ENCODE measurements at regions not wholly inside any gene's neighbourhood (a gene's known extent, or its start where the extent isn't known, plus 50 kb on each side); places are given as distances from the start of the nearest gene placed in this dataset.

GRCh38 chr5:15286650-15287049 lies 213.3 kb upstream of the FBXL7 start:
- Histone ChIP-seq H2BK15ac (ENCODE audit: low read length) (no peak overlapping the region), H3K27me3 (replicated peaks in 1 of 4; ENCODE audit: control insufficient read depth in 3 of 4, extremely low read depth in 1 of 4, insufficient read depth in 3 of 4, low read length in 3 of 4) (no peaks in the 10 kb centered on the region), H3K27ac (ENCODE audit: low read depth, low read length) (no peak overlapping the region), H3K9ac (replicated peaks in 1 of 4; ENCODE audit: extremely low read depth in 1 of 4, low read depth in 3 of 4, low read length in 3 of 4) (no peak overlapping the region), H3K79me2 (ENCODE audit: control insufficient read depth in 1 of 2, insufficient read depth in 2 of 2, low read length in 2 of 2) (no peaks in the 10 kb centered on the region), H4K5ac (ENCODE audit: insufficient read length, low read depth, low read length) (no peak overlapping the region), H3K9me3 (ENCODE audit: insufficient read depth in 2 of 2, low read depth in 1 of 2, low read length in 1 of 2) (peaks cover 4 to 5% of the 10 kb centered on the region in 2 experiments; a peak in 1 of 4 replicates), H3K18ac (ENCODE audit: extremely low read depth, low read length) (no peak overlapping the region), H4K20me1 (replicated peaks in 1 of 2; ENCODE audit: control insufficient read depth in 1 of 2, insufficient read depth in 2 of 2, low read length in 2 of 2) (no peaks in the 10 kb centered on the region), H3K36me3 (ENCODE audit: control insufficient read depth in 2 of 4, insufficient read depth in 4 of 4, low read length in 3 of 4) (no peaks in the 10 kb centered on the region), H2AK5ac (ENCODE audit: low read depth, low read length) (no peak overlapping the region), H4K91ac (replicated peaks; ENCODE audit: insufficient read length, low read length) (no peak overlapping the region), H3K4me1 (replicated peaks in 1 of 4; ENCODE audit: control insufficient read depth in 3 of 4, insufficient read depth in 4 of 4, low read length in 3 of 4) (no peaks in the 10 kb centered on the region), H3K4me2 (ENCODE audit: insufficient read depth in 1 of 2, low read depth in 2 of 2, low read length in 2 of 2) (no peak overlapping the region), H3K4ac (replicated peaks; ENCODE audit: insufficient read length, low read depth, low read length) (no peak overlapping the region), H3K23ac (ENCODE audit: insufficient read length) (no peak overlapping the region), H2BK20ac (ENCODE audit: low read length) (no peak overlapping the region), H3K4me3 (ENCODE audit: extremely low read depth in 1 of 4, insufficient read depth in 2 of 4, low read depth in 3 of 4, low read length in 4 of 4) (no peak overlapping the region), H2BK120ac (replicated peaks; ENCODE audit: low read depth, low read length) (no peak overlapping the region), H3K23me2 (ENCODE audit: low read depth, low read length) (no peaks in the 10 kb centered on the region), H2BK12ac (ENCODE audit: low read depth, low read length) (no peak overlapping the region), H3K14ac (ENCODE audit: insufficient read length) (no peak overlapping the region), H3K56ac (replicated peaks; ENCODE audit: insufficient read length, low read depth, low read length) (no peak overlapping the region), H3K79me1 (ENCODE audit: low read depth, low read length) (no peaks in the 10 kb centered on the region), H2BK5ac (ENCODE audit: low read depth, low read length) (no peak overlapping the region), H4K8ac (ENCODE audit: extremely low read depth, insufficient read depth, low read length) (no peak overlapping the region), H2AFZ (ENCODE audit: low read length) (no peak overlapping the region)
- peak; percentile 62 to 67 for TF ChIP-seq RAD21 (IDR thresholded peaks at IDR 0.05 in 1 of 2, conservative IDR thresholded peaks at IDR 0.05 in 1 of 2; ENCODE audit: low read depth in 2 of 2, low read length in 2 of 2)
- peak; percentile 21 to 47 (median 45) for TF ChIP-seq CTCF (IDR thresholded peaks at IDR 0.05; ENCODE audit: control extremely low read depth in 1 of 3, insufficient read depth in 1 of 3, low read depth in 1 of 3, low read length in 3 of 3)
- TF ChIP-seq TCF12 (IDR thresholded peaks at IDR 0.05; ENCODE audit: low read depth, low read length): no peak
- no peak for TF ChIP-seq RFX5 (IDR thresholded peaks at IDR 0.05; ENCODE audit: borderline replicate concordance, low read depth, low read length)
- 79% methylated on average over 1 of the region's 1 CpG; no CpG with 5 or more reads in 1 of the 2 experiments for WGBS, 2 experiments (ENCODE audit: extremely low coverage in 1 of 2, insufficient coverage in 1 of 2, insufficient read length in 1 of 2, insufficient replicate concordance in 2 of 2, low coverage in 1 of 2, low lambda C conversion rate in 2 of 2, missing lambda C conversion rate in 1 of 2)
- CTCF ChIA-PET (ENCODE audit: partially characterized antibody): interaction anchor here (0.7 to 1.0 kb wide), 2 partner anchors 554 to 613 kb away, joined by 3 read pairs; no protein-coding TSS in a partner anchor
- POLR2A ChIA-PET (ENCODE audit: partially characterized antibody): no interaction called here
- DNase-seq (ENCODE audit: low read depth in 1 of 2, low spot score in 2 of 2) (no peak), FAIRE-seq (no peak)

Data from H1 (cell line).